ENCODE measurements at regions not wholly inside any gene's neighbourhood (a gene's known extent, or its start where the extent isn't known, plus 50 kb on each side); places are given as distances from the start of the nearest gene placed in this dataset.

- Histone ChIP-seq H3K9me3 (ENCODE audit: control insufficient read depth in 3 of 3, low read length in 3 of 3) (peaks cover 0 to 3% (median 0%) of the 10 kb centered on the region in 3 donors), H3K4me1 (ENCODE audit: control insufficient read depth in 3 of 3, insufficient read depth in 3 of 3, low read length in 3 of 3) (no peaks in the 10 kb centered on the region), H3K9ac (ENCODE audit: low read depth in 1 of 3, low read length in 3 of 3) (no peak overlapping the region), H3K27ac (ENCODE audit: low read depth, low read length) (no peak overlapping the region), H3K36me3 (ENCODE audit: control insufficient read depth in 3 of 3, insufficient read depth in 3 of 3, low read length in 3 of 3) (no peaks in the 10 kb centered on the region), H3K27me3 (ENCODE audit: control insufficient read depth in 3 of 3, insufficient read depth in 3 of 3, low read length in 3 of 3) (no peaks in the 10 kb centered on the region), H3K4me3 (ENCODE audit: low read length in 3 of 3) (no peak overlapping the region)
Measured at GRCh38 chr11:97607291-97608000, 1217.6 kb downstream of the JRKL start.

DNA sequence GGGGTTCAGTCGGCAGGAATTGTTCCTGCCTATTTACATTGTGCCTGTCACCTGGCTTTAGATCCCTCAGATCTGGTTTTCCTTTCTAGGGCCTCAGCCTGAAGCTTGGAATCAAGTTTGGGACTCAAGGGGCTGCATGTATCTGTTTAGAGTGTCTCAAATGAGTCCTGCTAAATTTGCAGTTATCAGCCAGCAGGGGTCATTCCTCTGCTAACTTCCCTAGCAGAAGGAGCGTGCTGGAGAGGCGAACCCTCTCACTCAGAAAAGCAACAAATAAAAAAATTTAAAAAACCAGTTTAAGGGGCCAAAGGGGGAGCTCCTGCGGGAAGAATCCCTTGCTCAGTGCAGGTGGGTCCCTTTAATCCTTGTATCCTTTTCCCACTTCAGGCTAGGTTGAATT lies 1220.2 kb downstream of the JRKL start:
- H3K9me3 ChIP-seq (ENCODE audit: control insufficient read depth in 3 of 3, low read length in 3 of 3): peaks cover 0 to 3% (median 0%) of the 10 kb centered on the region in 3 donors
- H3K4me3 ChIP-seq (ENCODE audit: low read length in 3 of 3): no peak overlapping the region
- H3K36me3 ChIP-seq (ENCODE audit: control insufficient read depth in 3 of 3, insufficient read depth in 3 of 3, low read length in 3 of 3): no peaks in the 10 kb centered on the region
- no peaks in the 10 kb centered on the region for H3K4me1 ChIP-seq (ENCODE audit: control insufficient read depth in 3 of 3, insufficient read depth in 3 of 3, low read length in 3 of 3)
- H3K9ac ChIP-seq (ENCODE audit: low read depth in 1 of 3, low read length in 3 of 3): no peak overlapping the region
- no peaks in the 10 kb centered on the region for H3K27me3 ChIP-seq (ENCODE audit: control insufficient read depth in 3 of 3, insufficient read depth in 3 of 3, low read length in 3 of 3)
- no peak overlapping the region for H3K27ac ChIP-seq (ENCODE audit: low read depth, low read length)

DNA sequence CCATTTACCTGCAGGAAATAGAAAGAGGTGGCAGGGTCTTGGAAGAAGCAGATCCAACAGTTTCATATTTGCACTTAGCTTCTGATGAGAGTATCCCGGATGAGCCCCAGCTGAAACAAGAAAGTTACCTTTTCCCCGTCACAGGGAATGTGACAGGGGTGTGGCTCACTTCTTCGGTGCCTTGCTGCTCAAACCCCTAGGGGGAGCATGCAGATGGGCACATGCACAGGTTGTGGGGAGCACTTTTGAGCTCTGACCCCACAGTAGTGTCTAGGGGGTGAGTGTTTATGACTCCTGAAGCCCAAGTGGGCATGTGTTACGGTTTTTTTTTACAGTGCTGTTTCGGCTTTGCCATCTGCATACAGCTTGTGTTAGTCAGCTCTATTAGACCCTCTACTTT lies 1221.0 kb downstream of the JRKL start:
- Histone ChIP-seq H3K27me3 (ENCODE audit: control insufficient read depth in 3 of 3, insufficient read depth in 3 of 3, low read length in 3 of 3) (no peaks in the 10 kb centered on the region), H3K9me3 (ENCODE audit: control insufficient read depth in 3 of 3, low read length in 3 of 3) (peaks cover 0 to 3% (median 0%) of the 10 kb centered on the region in 3 donors), H3K27ac (ENCODE audit: low read depth, low read length) (no peak overlapping the region), H3K36me3 (ENCODE audit: control insufficient read depth in 3 of 3, insufficient read depth in 3 of 3, low read length in 3 of 3) (no peaks in the 10 kb centered on the region), H3K4me1 (ENCODE audit: control insufficient read depth in 3 of 3, insufficient read depth in 3 of 3, low read length in 3 of 3) (no peaks in the 10 kb centered on the region), H3K9ac (ENCODE audit: low read depth in 1 of 3, low read length in 3 of 3) (no peak overlapping the region), H3K4me3 (ENCODE audit: low read length in 3 of 3) (no peak overlapping the region)

DNA sequence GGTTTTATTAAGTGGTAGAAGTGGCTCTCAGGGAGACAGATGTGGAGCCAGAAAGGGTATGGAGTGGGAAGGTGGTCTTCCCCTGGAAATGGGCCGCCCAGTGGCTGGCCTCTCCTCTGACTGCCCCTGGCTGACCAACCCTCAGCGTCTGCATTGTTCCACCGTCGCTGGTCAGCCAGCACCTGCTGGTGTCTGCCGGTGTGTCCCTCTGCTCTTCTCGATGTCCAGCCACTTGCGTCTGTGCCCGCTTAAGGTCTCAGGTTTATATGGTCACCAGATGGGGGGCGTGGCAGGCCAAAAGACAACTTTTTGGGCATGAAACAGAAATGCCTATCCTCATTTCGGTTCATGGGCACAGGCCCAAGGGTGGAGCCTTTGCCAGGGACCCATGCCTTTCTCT lies 1221.5 kb downstream of the JRKL start:
- no peaks in the 10 kb centered on the region for H3K27me3 ChIP-seq (ENCODE audit: control insufficient read depth in 3 of 3, insufficient read depth in 3 of 3, low read length in 3 of 3)
- H3K9me3 ChIP-seq (ENCODE audit: control insufficient read depth in 3 of 3, low read length in 3 of 3): peaks cover 0 to 3% (median 0%) of the 10 kb centered on the region in 3 donors
- no peaks in the 10 kb centered on the region for H3K4me1 ChIP-seq (ENCODE audit: control insufficient read depth in 3 of 3, insufficient read depth in 3 of 3, low read length in 3 of 3)
- H3K9ac ChIP-seq (ENCODE audit: low read depth in 1 of 3, low read length in 3 of 3): no peak overlapping the region
- no peak overlapping the region for H3K4me3 ChIP-seq (ENCODE audit: low read length in 3 of 3)
- H3K27ac ChIP-seq (ENCODE audit: low read depth, low read length): no peak overlapping the region
- no peaks in the 10 kb centered on the region for H3K36me3 ChIP-seq (ENCODE audit: control insufficient read depth in 3 of 3, insufficient read depth in 3 of 3, low read length in 3 of 3)

- no peaks in the 10 kb centered on the region for H3K36me3 ChIP-seq (ENCODE audit: control insufficient read depth in 3 of 3, insufficient read depth in 3 of 3, low read length in 3 of 3)
- no peak overlapping the region for H3K27ac ChIP-seq (ENCODE audit: low read depth, low read length)
- H3K9ac ChIP-seq (ENCODE audit: low read depth in 1 of 3, low read length in 3 of 3): no peak overlapping the region
- H3K4me3 ChIP-seq (ENCODE audit: low read length in 3 of 3): no peak overlapping the region
- no peaks in the 10 kb centered on the region for H3K4me1 ChIP-seq (ENCODE audit: control insufficient read depth in 3 of 3, insufficient read depth in 3 of 3, low read length in 3 of 3)
- H3K27me3 ChIP-seq (ENCODE audit: control insufficient read depth in 3 of 3, insufficient read depth in 3 of 3, low read length in 3 of 3): no peaks in the 10 kb centered on the region
- no peaks in the 10 kb centered on the region for H3K9me3 ChIP-seq (ENCODE audit: control insufficient read depth in 3 of 3, low read length in 3 of 3)
Measured at GRCh38 chr11:97614606-97615005, 1224.8 kb downstream of the JRKL start.

- H3K36me3 ChIP-seq (ENCODE audit: control insufficient read depth in 3 of 3, insufficient read depth in 3 of 3, low read length in 3 of 3): no peaks in the 10 kb centered on the region
- H3K4me1 ChIP-seq (ENCODE audit: control insufficient read depth in 3 of 3, insufficient read depth in 3 of 3, low read length in 3 of 3): no peaks in the 10 kb centered on the region
- H3K9me3 ChIP-seq (ENCODE audit: control insufficient read depth in 3 of 3, low read length in 3 of 3): no peaks in the 10 kb centered on the region
- H3K27me3 ChIP-seq (ENCODE audit: control insufficient read depth in 3 of 3, insufficient read depth in 3 of 3, low read length in 3 of 3): no peaks in the 10 kb centered on the region
- H3K9ac ChIP-seq (ENCODE audit: low read depth in 1 of 3, low read length in 3 of 3): no peak overlapping the region
- no peak overlapping the region for H3K27ac ChIP-seq (ENCODE audit: low read depth, low read length)
- H3K4me3 ChIP-seq (ENCODE audit: low read length in 3 of 3): no peak overlapping the region
Measured at GRCh38 chr11:97615546-97615945, 1225.7 kb downstream of the JRKL start.

GRCh38 chr11:97617031-97617430 lies 1227.2 kb downstream of the JRKL start:
- Histone ChIP-seq H3K9ac (ENCODE audit: low read depth in 1 of 3, low read length in 3 of 3) (no peak overlapping the region), H3K9me3 (ENCODE audit: control insufficient read depth in 3 of 3, low read length in 3 of 3) (no peaks in the 10 kb centered on the region), H3K4me1 (ENCODE audit: control insufficient read depth in 3 of 3, insufficient read depth in 3 of 3, low read length in 3 of 3) (no peaks in the 10 kb centered on the region), H3K4me3 (ENCODE audit: low read length in 3 of 3) (no peak overlapping the region), H3K36me3 (ENCODE audit: control insufficient read depth in 3 of 3, insufficient read depth in 3 of 3, low read length in 3 of 3) (no peaks in the 10 kb centered on the region), H3K27ac (ENCODE audit: low read depth, low read length) (no peak overlapping the region), H3K27me3 (ENCODE audit: control insufficient read depth in 3 of 3, insufficient read depth in 3 of 3, low read length in 3 of 3) (no peaks in the 10 kb centered on the region)

DNA sequence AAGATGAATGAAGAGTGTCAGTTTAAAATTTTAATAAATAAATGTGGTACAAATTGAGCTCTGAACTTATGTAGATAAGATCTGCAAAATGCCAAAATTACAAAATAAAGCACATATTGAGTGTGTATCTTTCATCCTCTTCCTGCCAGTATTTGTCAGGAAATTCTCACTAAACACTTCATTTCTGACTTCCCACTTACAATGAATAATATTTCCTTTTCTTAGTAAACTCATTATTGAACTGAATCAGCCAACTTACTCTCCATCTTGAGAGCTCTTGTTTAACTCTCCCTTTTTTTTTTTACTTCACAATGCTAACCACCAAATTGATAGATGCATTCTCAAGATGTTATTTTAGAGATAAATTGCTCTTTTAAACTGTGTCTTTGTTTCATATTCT lies 1230.2 kb downstream of the JRKL start:
- no peaks in the 10 kb centered on the region for H3K4me1 ChIP-seq (ENCODE audit: control insufficient read depth in 3 of 3, insufficient read depth in 3 of 3, low read length in 3 of 3)

GRCh38 chr11:97621282-97621681 lies 1231.5 kb downstream of the JRKL start:
- Histone ChIP-seq H3K4me1 (ENCODE audit: control insufficient read depth in 3 of 3, insufficient read depth in 3 of 3, low read length in 3 of 3) (no peaks in the 10 kb centered on the region), H3K27ac (ENCODE audit: low read depth, low read length) (no peak overlapping the region), H3K36me3 (ENCODE audit: control insufficient read depth in 3 of 3, insufficient read depth in 3 of 3, low read length in 3 of 3) (no peaks in the 10 kb centered on the region), H3K27me3 (ENCODE audit: control insufficient read depth in 3 of 3, insufficient read depth in 3 of 3, low read length in 3 of 3) (no peaks in the 10 kb centered on the region), H3K9ac (ENCODE audit: low read depth in 1 of 3, low read length in 3 of 3) (no peak overlapping the region), H3K9me3 (ENCODE audit: control insufficient read depth in 3 of 3, low read length in 3 of 3) (no peaks in the 10 kb centered on the region), H3K4me3 (ENCODE audit: low read length in 3 of 3) (no peak overlapping the region)

More for the DNA sequence above, 1230.2 kb downstream of the JRKL start:
- H3K9ac ChIP-seq (ENCODE audit: low read depth in 1 of 3, low read length in 3 of 3): no peak overlapping the region
- H3K27ac ChIP-seq (ENCODE audit: low read depth, low read length): no peak overlapping the region
- no peaks in the 10 kb centered on the region for H3K36me3 ChIP-seq (ENCODE audit: control insufficient read depth in 3 of 3, insufficient read depth in 3 of 3, low read length in 3 of 3)
- H3K27me3 ChIP-seq (ENCODE audit: control insufficient read depth in 3 of 3, insufficient read depth in 3 of 3, low read length in 3 of 3): no peaks in the 10 kb centered on the region
- H3K9me3 ChIP-seq (ENCODE audit: control insufficient read depth in 3 of 3, low read length in 3 of 3): no peaks in the 10 kb centered on the region
- no peak overlapping the region for H3K4me3 ChIP-seq (ENCODE audit: low read length in 3 of 3)

DNA sequence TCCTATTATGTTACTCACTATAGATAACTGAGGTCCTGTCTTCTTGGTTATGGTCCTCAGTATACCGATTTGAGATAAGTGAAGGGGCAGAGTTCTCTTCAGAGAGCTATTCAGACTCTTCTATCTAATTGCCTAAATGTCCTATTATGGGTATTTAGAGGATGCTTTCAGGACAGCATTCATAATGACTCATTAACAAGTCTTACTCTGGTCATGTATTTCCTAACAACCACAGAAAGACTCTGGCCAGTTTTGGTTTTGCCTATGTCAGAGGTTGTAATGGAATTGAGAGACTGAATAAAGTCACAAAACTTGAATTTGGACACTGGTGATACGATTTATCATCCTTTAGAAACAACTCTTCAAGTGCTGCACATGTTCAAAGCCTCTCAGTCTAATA lies 1233.0 kb downstream of the JRKL start:
- Histone ChIP-seq H3K9me3 (ENCODE audit: control insufficient read depth in 3 of 3, low read length in 3 of 3) (no peaks in the 10 kb centered on the region), H3K4me1 (ENCODE audit: control insufficient read depth in 3 of 3, insufficient read depth in 3 of 3, low read length in 3 of 3) (no peaks in the 10 kb centered on the region), H3K27me3 (ENCODE audit: control insufficient read depth in 3 of 3, insufficient read depth in 3 of 3, low read length in 3 of 3) (no peaks in the 10 kb centered on the region), H3K4me3 (ENCODE audit: low read length in 3 of 3) (no peak overlapping the region), H3K9ac (ENCODE audit: low read depth in 1 of 3, low read length in 3 of 3) (no peak overlapping the region), H3K36me3 (ENCODE audit: control insufficient read depth in 3 of 3, insufficient read depth in 3 of 3, low read length in 3 of 3) (no peaks in the 10 kb centered on the region), H3K27ac (ENCODE audit: low read depth, low read length) (no peak overlapping the region)

Measured in skeletal muscle tissue (tissue), 3 donors.